Progenitor cell of endocrine pancreas (in vitro differentiated cells): ENCODE measurements at regions not wholly inside any gene's neighbourhood (a gene's known extent, or its start where the extent isn't known, plus 50 kb on each side); places are given as distances from the start of the nearest gene placed in this dataset.

Source experiments
- DNase-seq: peaks from one replicate; pipeline ENCODE4 v3.0.0; 2021; ENCODE audit warnings: low spot score; ENCODE audit not compliant: unreplicated experiment
- H3K27ac Mint-ChIP-seq: 2 replicates; pipeline ENCODE4 v1.8.0; 2021; ENCODE audit warnings: mild to moderate bottlenecking, moderate library complexity, mixed read lengths
- H3K27me3 Mint-ChIP-seq: 2 replicates; pipeline ENCODE4 v1.8.0; 2021; ENCODE audit warnings: mixed read lengths
- H3K36me3 Mint-ChIP-seq: 2 replicates; pipeline ENCODE4 v1.8.0; 2022; ENCODE audit warnings: mixed read lengths; ENCODE audit not compliant: insufficient read depth
- H3K4me1 Mint-ChIP-seq: 2 replicates; pipeline ENCODE4 v1.8.0; 2021; ENCODE audit warnings: low read depth, mixed read lengths
- H3K4me3 Mint-ChIP-seq: 2 replicates; pipeline ENCODE4 v1.8.0; 2021; ENCODE audit warnings: low read depth, mild to moderate bottlenecking, moderate library complexity, mixed read lengths
- H3K9me3 Mint-ChIP-seq: 2 replicates; pipeline ENCODE4 v1.8.0; 2021; ENCODE audit warnings: low read depth, mixed read lengths
- TF ChIP-seq, protein P1 (sequence below): fragments of 200-600 bp; sonication (generic); IDR thresholded peaks from one replicate; pipeline ENCODE4 v1.5.0; 2021; ENCODE audit warnings: antibody characterized with exemption, mild to moderate bottlenecking; ENCODE audit not compliant: unreplicated experiment

DNA sequence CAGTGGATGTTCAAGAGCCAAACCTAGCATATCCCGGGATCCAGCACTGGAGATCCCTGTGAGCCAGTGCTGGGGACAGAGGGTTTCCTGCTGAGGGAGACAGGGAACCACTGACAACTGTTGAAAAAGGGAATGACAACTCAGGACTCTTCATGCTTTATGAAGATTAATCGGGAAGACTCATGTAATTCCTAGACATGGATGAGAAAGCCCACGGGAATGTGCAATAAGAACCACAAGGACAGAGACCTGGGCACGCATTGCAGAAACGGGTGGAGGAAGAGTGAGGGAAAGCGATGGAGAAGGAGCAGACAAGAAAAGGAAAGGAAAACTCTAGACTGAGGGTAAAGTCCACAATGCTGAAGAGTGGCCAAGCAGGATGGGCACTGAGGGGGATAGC, 296.0 kb downstream of the PCNX1 start:
- Mint-ChIP-seq H3K27ac (no peak overlapping the region), H3K4me1 (peaks cover 6% of the 10 kb centered on the region), H3K36me3 (peaks cover 2% of the 10 kb centered on the region), H3K4me3 (no peak overlapping the region), H3K9me3 (peaks cover 6% of the 10 kb centered on the region), H3K27me3 (peaks cover 10% of the 10 kb centered on the region)
- no peak for DNase-seq
- TF ChIP-seq, protein P1, sequence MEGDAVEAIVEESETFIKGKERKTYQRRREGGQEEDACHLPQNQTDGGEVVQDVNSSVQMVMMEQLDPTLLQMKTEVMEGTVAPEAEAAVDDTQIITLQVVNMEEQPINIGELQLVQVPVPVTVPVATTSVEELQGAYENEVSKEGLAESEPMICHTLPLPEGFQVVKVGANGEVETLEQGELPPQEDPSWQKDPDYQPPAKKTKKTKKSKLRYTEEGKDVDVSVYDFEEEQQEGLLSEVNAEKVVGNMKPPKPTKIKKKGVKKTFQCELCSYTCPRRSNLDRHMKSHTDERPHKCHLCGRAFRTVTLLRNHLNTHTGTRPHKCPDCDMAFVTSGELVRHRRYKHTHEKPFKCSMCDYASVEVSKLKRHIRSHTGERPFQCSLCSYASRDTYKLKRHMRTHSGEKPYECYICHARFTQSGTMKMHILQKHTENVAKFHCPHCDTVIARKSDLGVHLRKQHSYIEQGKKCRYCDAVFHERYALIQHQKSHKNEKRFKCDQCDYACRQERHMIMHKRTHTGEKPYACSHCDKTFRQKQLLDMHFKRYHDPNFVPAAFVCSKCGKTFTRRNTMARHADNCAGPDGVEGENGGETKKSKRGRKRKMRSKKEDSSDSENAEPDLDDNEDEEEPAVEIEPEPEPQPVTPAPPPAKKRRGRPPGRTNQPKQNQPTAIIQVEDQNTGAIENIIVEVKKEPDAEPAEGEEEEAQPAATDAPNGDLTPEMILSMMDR: no peak

GRCh38 chr14:71204231-71204630, 297.0 kb downstream of the PCNX1 start:
- no peak for DNase-seq
- TF ChIP-seq, protein P1: no peak
- Mint-ChIP-seq H3K36me3 (peaks cover 2% of the 10 kb centered on the region), H3K4me1 (peaks cover 2% of the 10 kb centered on the region), H3K27ac (no peak overlapping the region), H3K4me3 (no peak overlapping the region), H3K9me3 (peaks cover 6% of the 10 kb centered on the region), H3K27me3 (peaks cover 10% of the 10 kb centered on the region)

DNA sequence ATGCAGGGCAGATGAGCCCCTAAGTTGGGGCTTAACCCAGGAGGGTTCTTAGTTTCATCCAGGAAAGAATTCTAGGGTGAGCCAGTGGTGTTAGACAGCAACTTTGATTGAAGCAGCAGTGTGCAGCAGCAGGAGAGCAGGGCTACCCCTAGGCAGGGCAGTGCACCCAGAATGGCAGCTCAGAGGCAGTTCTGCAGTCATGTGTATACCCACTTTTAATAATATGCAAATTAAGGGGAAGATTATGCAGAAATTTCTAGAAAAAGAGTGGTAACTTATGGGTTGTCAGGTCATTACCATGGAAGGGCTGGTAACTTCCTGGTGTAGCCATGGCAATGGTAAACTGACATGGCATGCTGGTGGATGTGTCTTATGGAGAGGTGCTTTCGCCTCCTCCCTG, 297.5 kb downstream of the PCNX1 start:
- TF ChIP-seq, protein P1: no peak
- H3K27ac Mint-ChIP-seq: no peak overlapping the region
- no peak for DNase-seq
- H3K27me3 Mint-ChIP-seq: peaks cover 10% of the 10 kb centered on the region
- peaks cover 6% of the 10 kb centered on the region for H3K9me3 Mint-ChIP-seq
- H3K4me1 Mint-ChIP-seq: peaks cover 2% of the 10 kb centered on the region
- H3K4me3 Mint-ChIP-seq: no peak overlapping the region
- H3K36me3 Mint-ChIP-seq: peaks cover 2% of the 10 kb centered on the region

- Mint-ChIP-seq H3K4me1 (peaks cover 2% of the 10 kb centered on the region), H3K4me3 (no peak overlapping the region), H3K27me3 (peaks cover 10% of the 10 kb centered on the region), H3K9me3 (peaks cover 6% of the 10 kb centered on the region), H3K36me3 (peaks cover 2% of the 10 kb centered on the region), H3K27ac (no peak overlapping the region)
- no peak for DNase-seq
- TF ChIP-seq, protein P1: no peak
Observed at GRCh38 chr14:71206123-71206522, 298.9 kb downstream of the PCNX1 start.

- Mint-ChIP-seq H3K27ac (no peak overlapping the region), H3K4me1 (peaks cover 2% of the 10 kb centered on the region), H3K4me3 (no peak overlapping the region), H3K36me3 (peaks cover 2% of the 10 kb centered on the region), H3K9me3 (peaks cover 6% of the 10 kb centered on the region), H3K27me3 (peaks cover 10% of the 10 kb centered on the region)
- no peak for DNase-seq
- TF ChIP-seq, protein P1: no peak
Observed at GRCh38 chr14:71206766-71207371, 299.6 kb downstream of the PCNX1 start.
